HG02588 (cell line): ENCODE measurements at regions not wholly inside any gene's neighbourhood (a gene's known extent, or its start where the extent isn't known, plus 50 kb on each side); places are given as distances from the start of the nearest gene placed in this dataset.

Experiments used
- ATAC-seq: cut with Tn5 transposase; IDR thresholded peaks from one replicate; pipeline ENCODE4 v1.9.1; 2021; ENCODE audit warnings: mild to moderate bottlenecking, moderate library complexity; ENCODE audit not compliant: unreplicated experiment

GRCh38 chr6:56407883-56408410 lies 160.6 kb upstream of the COL21A1 start:
- ATAC-seq, result no peak

- ATAC-seq, result peak; percentile 67
These were observed 159.2 kb upstream of the COL21A1 start for GRCh38 chr6:56406276-56407269.

GRCh38 chr6:56404599-56404998 lies 157.2 kb upstream of the COL21A1 start:
- ATAC-seq, result no peak

GRCh38 chr6:56403745-56404144 lies 156.4 kb upstream of the COL21A1 start:
- no peak for ATAC-seq

GRCh38 chr6:56401477-56402070 lies 154.2 kb upstream of the COL21A1 start:
- ATAC-seq, result no peak

- ATAC-seq, result no peak
These were observed 152.9 kb upstream of the COL21A1 start for GRCh38 chr6:56400273-56400672.

GRCh38 chr6:56399672-56400263 lies 152.4 kb upstream of the COL21A1 start:
- no peak for ATAC-seq

- ATAC-seq, result no peak
These were observed 151.9 kb upstream of the COL21A1 start for GRCh38 chr6:56399250-56399671.

- ATAC-seq, result no peak
These were observed 149.1 kb upstream of the COL21A1 start for GRCh38 chr6:56396435-56396834.

- ATAC-seq, result no peak
These were observed 146.5 kb upstream of the COL21A1 start for GRCh38 chr6:56393615-56394612.

GRCh38 chr6:56388415-56388755 lies 141.0 kb upstream of the COL21A1 start:
- no peak for ATAC-seq

GRCh38 chr6:56387621-56388414 lies 140.4 kb upstream of the COL21A1 start:
- ATAC-seq, result no peak

GRCh38 chr6:56386717-56387116 lies 139.3 kb upstream of the COL21A1 start:
- no peak for ATAC-seq

- ATAC-seq, result no peak
These were observed 138.7 kb upstream of the COL21A1 start for GRCh38 chr6:56385981-56386593.

GRCh38 chr6:56383160-56383559 lies 135.8 kb upstream of the COL21A1 start:
- no peak for ATAC-seq

- no peak for ATAC-seq
These were observed 135.1 kb upstream of the COL21A1 start for GRCh38 chr6:56382416-56382940.

GRCh38 chr6:56381801-56382251 lies 134.4 kb upstream of the COL21A1 start:
- no peak for ATAC-seq

GRCh38 chr6:56380476-56380875 lies 133.1 kb upstream of the COL21A1 start:
- ATAC-seq, result no peak
